ENCODE measurements at regions not wholly inside any gene's neighbourhood (a gene's known extent, or its start where the extent isn't known, plus 50 kb on each side); places are given as distances from the start of the nearest gene placed in this dataset.

DNA sequence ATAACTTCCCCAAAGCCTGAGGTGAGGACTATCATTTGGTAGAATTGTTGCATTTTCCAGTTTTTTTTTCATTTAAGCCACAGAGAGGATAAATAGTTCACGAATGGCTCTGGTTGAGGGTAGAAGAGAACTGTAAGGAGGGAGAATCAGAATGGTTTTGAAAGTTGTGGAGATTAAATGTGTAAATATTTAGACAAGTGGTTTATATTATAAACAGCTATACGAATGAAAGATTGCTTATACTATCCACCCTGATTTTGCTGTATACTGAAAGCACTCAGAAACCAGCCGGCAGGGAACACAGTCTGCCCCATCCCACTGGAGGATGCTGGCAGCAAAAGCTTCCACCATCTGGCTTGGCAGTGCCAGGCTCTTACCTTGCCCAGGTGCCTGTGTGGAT, 341.1 kb downstream of the RAPGEF2 start:
- Histone ChIP-seq H3K79me2 (ENCODE audit: control insufficient read depth, insufficient read depth, low read length) (no peaks in the 10 kb centered on the region), H3K4me3 (ENCODE audit: control extremely low read depth in 1 of 5, extremely low read depth in 1 of 5, insufficient read depth in 1 of 5, low read depth in 2 of 5, low read length in 4 of 5) (no peak overlapping the region), H3K27me3 (replicated peaks in 1 of 4; ENCODE audit: control extremely low read depth in 1 of 4, control insufficient read depth in 3 of 4, insufficient read depth in 4 of 4, low read length in 3 of 4) (no peaks in the 10 kb centered on the region), H2AFZ (ENCODE audit: insufficient read depth, low read depth, low read length, poor library complexity, severe bottlenecking) (no peak overlapping the region), H3K9me3 (ENCODE audit: control extremely low read depth in 1 of 3, control insufficient read depth in 2 of 3, insufficient read depth in 1 of 3, low read length in 2 of 3) (no peaks in the 10 kb centered on the region), H3K9ac (ENCODE audit: low read length) (no peak overlapping the region), H3K4me2 (replicated peaks; ENCODE audit: low read depth, low read length, poor library complexity, severe bottlenecking) (no peak overlapping the region), H3K36me3 (replicated peaks in 1 of 2; ENCODE audit: control extremely low read depth in 1 of 2, control insufficient read depth in 1 of 2, extremely low read depth in 1 of 2, insufficient read depth in 2 of 2, low read length in 1 of 2) (no peaks in the 10 kb centered on the region), H4K20me1 (ENCODE audit: control insufficient read depth, insufficient read depth, low read length, poor library complexity, severe bottlenecking) (no peaks in the 10 kb centered on the region), H3K27ac (ENCODE audit: low read length in 2 of 2) (no peak overlapping the region), H3K4me1 (ENCODE audit: control insufficient read depth in 2 of 2, insufficient read depth in 2 of 2, low read length in 2 of 2) (no peaks in the 10 kb centered on the region)
- no CpG with 5 or more reads among the region's 3 CpGs for WGBS (ENCODE audit: insufficient coverage)
- no peak overlapping the region for H3K4me3 Mint-ChIP-seq
- H3K4me1 Mint-ChIP-seq = no peaks in the 10 kb centered on the region
- POLR2A ChIA-PET = no interaction called here
- peaks cover 19% of the 10 kb centered on the region for H3K27me3 Mint-ChIP-seq
- no peaks in the 10 kb centered on the region for H3K9me3 Mint-ChIP-seq (ENCODE audit: insufficient read depth)
- no peak for TF ChIP-seq CTCF (IDR thresholded peaks at IDR 0.05)
- no peak for TF ChIP-seq EZH2 (IDR thresholded peaks at IDR 0.05; ENCODE audit: borderline replicate concordance, insufficient read depth, low read depth, low read length, poor library complexity, severe bottlenecking)
- intact Hi-C loops (cut with micrococcal nuclease) = no loop called here
- DNase-seq (no peak), ATAC-seq (ENCODE audit: low read depth) (no peak)
- H3K27ac Mint-ChIP-seq = no peak overlapping the region
- CTCF ChIA-PET = interaction anchor here (1.0 kb wide), 1 partner anchor 586 kb away, joined by 3 read pairs; no protein-coding TSS in a partner anchor

GRCh38 chr4:159444678-159445077, 341.8 kb downstream of the RAPGEF2 start:
- CTCF ChIA-PET = no interaction called here

More at GRCh38 chr4:159444678-159445077, 341.8 kb downstream of the RAPGEF2 start:
- no peak overlapping the region for H3K4me2 ChIP-seq (replicated peaks; ENCODE audit: low read depth, low read length, poor library complexity, severe bottlenecking)
- H3K79me2 ChIP-seq (ENCODE audit: control insufficient read depth, insufficient read depth, low read length) = no peaks in the 10 kb centered on the region
- DNase-seq = no peak
- H2AFZ ChIP-seq (ENCODE audit: insufficient read depth, low read depth, low read length, poor library complexity, severe bottlenecking) = no peak overlapping the region
- Mint-ChIP-seq H3K27ac (no peak overlapping the region), H3K4me1 (no peaks in the 10 kb centered on the region), H3K9me3 (ENCODE audit: insufficient read depth) (no peaks in the 10 kb centered on the region), H3K4me3 (no peak overlapping the region), H3K27me3 (peaks cover 19% of the 10 kb centered on the region)
- POLR2A ChIA-PET = no interaction called here
- WGBS (ENCODE audit: insufficient coverage) = no CpG with 5 or more reads among the region's 1 CpG
- no peaks in the 10 kb centered on the region for H3K9me3 ChIP-seq (ENCODE audit: control extremely low read depth in 1 of 3, control insufficient read depth in 2 of 3, insufficient read depth in 1 of 3, low read length in 2 of 3)
- H3K27ac ChIP-seq (ENCODE audit: low read length in 2 of 2) = no peak overlapping the region
- no peak for TF ChIP-seq EZH2 (IDR thresholded peaks at IDR 0.05; ENCODE audit: borderline replicate concordance, insufficient read depth, low read depth, low read length, poor library complexity, severe bottlenecking)
- TF ChIP-seq CTCF (IDR thresholded peaks at IDR 0.05) = no peak
- ATAC-seq (ENCODE audit: low read depth) = no peak
- intact Hi-C loops (cut with micrococcal nuclease) = loop anchor here (5.0 kb wide), 1 partner anchor 1192 kb away; no protein-coding TSS in a partner anchor
- no peaks in the 10 kb centered on the region for H4K20me1 ChIP-seq (ENCODE audit: control insufficient read depth, insufficient read depth, low read length, poor library complexity, severe bottlenecking)
- no peak overlapping the region for H3K9ac ChIP-seq (ENCODE audit: low read length)
- H3K36me3 ChIP-seq (replicated peaks in 1 of 2; ENCODE audit: control extremely low read depth in 1 of 2, control insufficient read depth in 1 of 2, extremely low read depth in 1 of 2, insufficient read depth in 2 of 2, low read length in 1 of 2) = no peaks in the 10 kb centered on the region
- no peaks in the 10 kb centered on the region for H3K4me1 ChIP-seq (ENCODE audit: control insufficient read depth in 2 of 2, insufficient read depth in 2 of 2, low read length in 2 of 2)
- H3K27me3 ChIP-seq (replicated peaks in 1 of 4; ENCODE audit: control extremely low read depth in 1 of 4, control insufficient read depth in 3 of 4, insufficient read depth in 4 of 4, low read length in 3 of 4) = no peaks in the 10 kb centered on the region
- no peak overlapping the region for H3K4me3 ChIP-seq (ENCODE audit: control extremely low read depth in 1 of 5, extremely low read depth in 1 of 5, insufficient read depth in 1 of 5, low read depth in 2 of 5, low read length in 4 of 5)

All from B cell (primary cell).